ENCODE measurements at regions not wholly inside any gene's neighbourhood (a gene's known extent, or its start where the extent isn't known, plus 50 kb on each side); places are given as distances from the start of the nearest gene placed in this dataset.
A peak's percentile ranks its signal among the peaks of the same experiment; 100 is the strongest.

DNA sequence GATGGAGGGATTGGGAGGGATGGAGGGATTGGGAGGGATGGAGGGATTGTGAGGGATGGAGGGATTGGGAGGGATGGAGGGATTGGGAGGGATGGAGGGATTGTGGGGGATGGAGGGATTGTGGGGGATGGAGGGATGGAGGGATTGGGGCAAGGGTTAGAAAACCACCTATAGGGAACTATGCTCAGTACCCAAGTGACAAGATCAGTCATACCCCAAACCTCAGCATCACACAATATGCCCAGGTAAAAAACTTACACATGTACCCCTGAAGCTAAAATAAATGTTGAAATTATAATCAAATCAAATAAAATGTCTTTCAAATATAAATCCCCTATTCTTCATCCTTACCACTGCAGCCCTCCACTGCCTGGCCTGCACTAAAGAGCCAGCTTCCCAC, 72.8 kb upstream of the HNRNPU start:
- DNase-seq = no peak

DNA sequence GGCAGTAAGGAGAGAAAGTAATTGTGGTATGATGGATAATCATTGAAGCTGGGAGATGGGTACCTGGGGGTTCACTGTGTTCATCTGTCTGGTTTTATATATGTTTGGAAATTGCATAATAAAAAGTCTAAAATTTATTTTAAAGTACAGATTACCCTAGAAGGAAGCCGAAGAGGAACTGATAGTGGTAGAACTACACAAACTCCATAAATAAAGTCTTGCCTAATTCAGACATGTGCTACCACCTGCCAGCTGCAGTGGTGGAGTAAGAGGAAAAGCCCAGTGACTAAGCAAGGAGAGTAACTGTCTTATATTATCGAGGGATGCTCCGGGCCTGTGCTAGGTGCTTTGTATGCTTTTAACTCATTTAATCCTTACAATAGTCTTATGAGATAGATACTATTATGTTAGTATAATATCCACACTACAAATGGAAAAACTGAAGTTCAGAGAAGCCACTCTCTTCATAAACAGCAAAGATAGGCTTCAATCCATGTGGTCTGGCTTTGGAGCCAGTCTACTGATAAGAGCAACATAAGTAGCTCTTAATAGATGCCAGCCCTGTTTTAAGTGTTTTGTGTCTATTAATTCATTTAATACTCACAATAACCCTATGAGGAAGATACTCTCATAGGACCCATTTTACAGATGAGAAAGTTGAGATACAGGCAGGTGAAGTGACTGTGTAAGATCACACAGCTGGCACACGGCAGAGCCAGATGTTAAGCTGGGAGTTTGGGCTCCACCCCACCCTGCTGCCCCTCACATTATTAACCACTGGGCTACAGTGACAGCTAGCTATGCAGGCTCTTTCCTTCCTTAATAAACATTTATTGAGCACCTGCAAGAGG, 56.8 kb upstream of the HNRNPU start:
- no peak for DNase-seq

DNA sequence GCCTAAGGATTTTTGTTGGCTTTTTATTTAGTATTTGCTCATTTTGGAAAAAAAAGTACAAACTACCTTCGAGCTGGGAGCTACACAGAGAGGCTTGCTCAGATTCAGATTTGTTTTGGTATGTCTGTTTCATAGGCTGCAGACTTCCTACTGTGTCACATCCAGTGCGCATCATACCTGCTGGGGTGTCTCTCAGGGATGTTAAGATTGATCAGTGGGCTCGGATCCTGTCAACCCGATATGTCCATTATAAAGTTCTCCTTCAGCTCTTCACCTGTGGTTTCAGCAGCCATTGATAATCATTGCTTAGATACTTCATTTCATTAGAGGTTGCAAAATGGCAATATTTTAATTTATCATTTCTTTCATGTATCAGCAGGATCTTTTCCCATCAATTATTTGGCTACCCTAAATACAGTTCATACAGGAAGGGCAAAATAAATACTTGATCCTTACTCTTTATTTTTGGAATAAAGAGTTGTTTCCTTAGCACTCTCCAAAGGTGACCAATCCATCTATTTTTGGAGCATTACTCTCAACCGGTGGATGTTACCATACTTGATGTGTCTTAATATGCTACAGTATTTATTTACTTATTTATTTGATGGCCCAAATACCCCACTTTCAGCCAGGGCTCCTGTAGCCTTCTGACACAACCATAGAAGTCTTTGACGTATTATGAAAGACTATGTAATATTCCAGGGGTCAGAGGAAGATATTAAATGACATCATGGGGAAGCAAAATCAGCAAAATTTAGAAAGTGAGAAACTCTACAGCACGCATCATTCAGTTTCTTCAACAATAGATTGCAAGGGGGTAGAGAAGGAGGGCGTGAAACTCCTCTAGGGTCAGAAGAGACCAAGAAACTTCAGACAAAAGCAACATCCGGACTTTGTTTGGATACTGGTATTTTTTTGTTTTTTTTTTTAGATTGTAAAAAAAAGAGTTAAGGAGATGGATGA, 55.3 kb upstream of the HNRNPU start:
- no peak for DNase-seq

DNA sequence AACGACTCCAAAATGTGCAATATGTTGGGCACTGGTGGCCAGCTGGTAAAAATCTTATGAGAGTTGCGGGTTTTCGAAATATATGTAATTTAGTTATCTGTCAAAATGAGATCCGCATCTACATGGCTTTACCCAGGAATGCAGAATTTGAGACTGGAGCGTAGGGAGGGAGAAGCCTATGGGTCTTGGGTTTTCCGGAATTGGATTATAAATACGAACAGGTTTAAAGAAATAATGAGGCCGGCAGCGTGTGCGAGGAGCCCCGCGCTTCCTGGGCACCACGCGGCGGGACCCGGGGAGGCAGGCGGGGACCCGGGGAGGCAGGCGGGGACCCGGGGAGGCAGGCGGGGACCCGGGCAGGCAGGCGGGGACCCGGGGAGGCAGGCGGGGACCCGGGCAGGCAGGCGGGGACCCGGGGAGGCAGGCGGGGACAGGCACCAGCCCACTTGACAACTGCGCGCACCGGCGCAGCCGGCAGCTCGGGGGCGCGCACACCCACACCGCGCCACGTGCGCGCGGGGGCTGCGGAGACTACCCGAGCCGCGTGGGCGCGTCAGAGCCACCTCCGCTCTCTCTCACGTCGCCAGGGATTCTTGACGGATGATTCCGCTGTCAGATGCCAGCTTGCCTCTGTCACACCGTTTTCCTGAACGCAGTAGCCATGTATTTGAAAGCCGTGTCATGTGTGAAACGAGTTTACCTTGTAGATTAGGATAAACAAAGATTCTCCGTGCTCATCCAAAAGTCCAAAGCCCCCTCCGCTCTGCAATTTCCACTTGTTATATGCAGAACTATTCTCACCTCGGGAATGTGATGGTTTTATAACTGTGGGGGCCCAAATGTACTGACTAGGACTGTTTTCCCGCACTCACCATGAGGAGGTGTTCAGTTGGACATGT, 54.3 kb upstream of the HNRNPU start:
- peak; percentile 30 for DNase-seq

DNA sequence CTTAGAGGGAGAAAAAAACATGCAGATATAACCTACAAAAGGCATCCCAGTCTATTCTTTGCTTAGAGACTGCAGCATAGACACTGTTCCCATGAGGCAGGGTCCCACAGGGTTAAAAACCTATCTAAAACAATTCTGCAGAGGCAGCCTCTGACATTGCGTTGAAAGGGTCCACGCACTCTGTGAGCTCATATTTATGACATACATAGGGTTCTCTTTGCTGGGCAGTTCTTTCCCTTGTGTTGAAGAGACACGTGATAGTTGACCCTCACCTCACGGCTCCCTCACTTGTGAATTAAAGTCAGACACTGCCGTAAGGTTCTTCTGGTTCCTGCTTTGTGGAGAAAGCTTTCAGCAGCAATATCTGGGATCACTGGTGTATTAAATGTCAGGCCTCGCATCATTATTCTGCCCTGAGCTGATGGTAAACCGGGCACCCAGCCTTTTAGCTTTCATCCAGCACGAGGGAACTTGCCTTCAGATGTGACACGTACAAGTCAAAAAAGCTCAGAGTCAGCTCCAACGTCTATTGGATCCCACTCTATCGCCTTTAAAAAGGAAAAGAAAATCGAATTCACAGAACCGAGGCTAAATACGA, 52.8 kb upstream of the HNRNPU start:
- no peak for DNase-seq

DNA sequence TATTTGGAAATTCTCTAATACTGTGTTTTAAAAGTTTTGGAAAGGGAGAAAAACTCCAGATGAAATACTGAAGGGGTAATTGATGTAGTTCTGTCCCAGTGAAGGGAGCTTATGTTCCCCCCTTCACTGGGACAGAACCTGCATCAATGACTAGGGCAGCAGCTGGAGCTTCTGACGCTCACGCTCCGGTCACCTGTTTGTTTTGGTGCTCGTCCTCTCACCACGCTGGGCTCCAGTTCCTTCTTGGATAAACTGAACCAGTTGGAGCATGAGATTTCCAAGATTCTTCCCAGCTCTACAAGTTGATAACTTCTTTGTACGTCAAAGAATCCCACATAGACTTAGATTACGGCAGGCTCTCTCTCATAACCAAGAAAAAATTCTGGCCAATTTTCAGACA, 51.4 kb upstream of the HNRNPU start:
- no peak for DNase-seq

DNA sequence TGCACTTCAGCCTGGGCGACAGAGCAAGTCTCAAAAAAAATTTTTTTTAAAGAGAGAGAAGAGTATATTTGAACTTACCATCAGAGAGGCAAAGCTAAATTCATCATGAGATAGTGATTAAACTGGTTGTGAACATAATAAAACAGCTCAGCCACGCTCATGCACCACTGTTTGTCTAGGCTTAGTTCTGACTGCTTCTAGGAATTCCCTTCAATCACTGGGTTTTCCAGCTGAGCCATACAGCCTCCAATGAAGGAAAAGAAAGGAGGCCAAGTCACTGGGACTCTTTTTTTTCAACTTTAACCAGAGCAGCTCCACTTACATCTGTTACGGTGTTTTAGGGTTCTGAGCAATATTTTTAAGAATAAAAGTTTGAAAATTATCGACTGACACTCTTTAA, 50.4 kb upstream of the HNRNPU start:
- DNase-seq = no peak

All from NCI-H2029 (cell line).